ENCODE measurements at regions not wholly inside any gene's neighbourhood (a gene's known extent, or its start where the extent isn't known, plus 50 kb on each side); places are given as distances from the start of the nearest gene placed in this dataset.

DNA sequence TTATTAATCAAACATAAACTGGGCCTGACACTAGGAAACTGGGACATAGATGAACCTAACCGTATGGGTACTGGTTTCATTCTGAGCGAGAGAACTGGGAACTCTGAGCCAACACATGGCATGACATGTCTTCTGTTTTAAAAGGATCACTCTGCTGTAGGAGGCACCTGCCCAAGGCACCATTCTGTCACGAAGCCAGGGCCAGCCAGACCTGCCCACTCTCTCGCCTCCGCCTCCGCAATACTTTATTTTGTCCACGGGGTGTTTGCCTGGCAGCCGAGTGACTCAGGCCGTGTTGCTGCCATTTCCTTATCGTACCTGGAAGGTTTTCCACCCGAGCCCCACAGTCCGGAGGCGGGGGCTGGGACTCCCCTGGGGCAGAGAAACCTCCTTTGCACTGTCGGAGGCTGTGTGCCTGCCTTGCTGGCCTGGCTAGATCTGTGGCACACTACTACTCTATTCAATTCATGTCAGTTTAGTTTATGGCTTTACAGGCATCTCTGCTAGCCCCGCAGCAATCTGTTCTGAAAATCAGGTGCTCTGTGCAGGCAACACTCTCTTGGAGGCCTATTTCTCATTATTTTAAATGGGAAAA lies 120.4 kb upstream of the ACKR3 start:
- TF ChIP-seq POLR2A (IDR thresholded peaks at IDR 0.05; ENCODE audit: low read length), result no peak
- no peak for TF ChIP-seq GATA1 (IDR thresholded peaks at IDR 0.05; ENCODE audit: low read depth, low read length)
